HL-60 (cell line): ENCODE measurements at regions not wholly inside any gene's neighbourhood (a gene's known extent, or its start where the extent isn't known, plus 50 kb on each side); places are given as distances from the start of the nearest gene placed in this dataset.

Experiments used
- CTCF ChIP-seq: IDR thresholded peaks from one replicate; pipeline ENCODE4 v1.5.1; 2011; ENCODE audit warnings: low read length, control low read depth, inconsistent platforms; ENCODE audit not compliant: insufficient read depth
- GABPA ChIP-seq: IDR thresholded peaks from 2 replicates; pipeline ENCODE4 v1.6.1; 2012; ENCODE audit warnings: low read depth
- POLR2AphosphoS5 ChIP-seq: IDR thresholded peaks from 2 replicates; pipeline ENCODE4 v1.6.1; 2012; ENCODE audit warnings: low read depth
- REST ChIP-seq: IDR thresholded peaks from 2 replicates; pipeline ENCODE4 v1.6.1; 2012; ENCODE audit warnings: low read depth; ENCODE audit not compliant: insufficient replicate concordance
- SPI1 ChIP-seq: IDR thresholded peaks from 2 replicates; pipeline ENCODE4 v1.6.1; 2012; ENCODE audit warnings: low read depth, mild to moderate bottlenecking, borderline replicate concordance

- TF ChIP-seq CTCF (no peak), POLR2AphosphoS5 (no peak), GABPA (no peak), REST (no peak), SPI1 (no peak)
Measured at GRCh38 chr6:4656106-4656505, 120.1 kb upstream of the CDYL start.
